MCF 10A (cell line): ENCODE measurements at regions not wholly inside any gene's neighbourhood (a gene's known extent, or its start where the extent isn't known, plus 50 kb on each side); places are given as distances from the start of the nearest gene placed in this dataset.

Experiments used
- BruUV-seq: library from RNA; stranded (reverse); fragments of 400-500 nt; replicated peaks from 2 replicates; lab custom pipeline; 2021; lab: Mats Ljungman, UMichigan
- CTCF ChIA-PET: fragments of 300-600 bp; sonication (Branson Sonifier 250); formaldehyde crosslinking; extraction: SDS; loops from one replicate; lab custom pipeline; 2021; ENCODE audit warnings: antibody characterized with exemption, inconsistent platforms; lab: Yijun Ruan, JAX
- POLR2A ChIA-PET: fragments of 300-600, 350-650 bp; sonication (Branson Sonifier 250); formaldehyde crosslinking; extraction: SDS; loops from one replicate; lab custom pipeline; 2020; ENCODE audit warnings: antibody characterized with exemption, inconsistent platforms; lab: Yijun Ruan, JAX
- DNase-seq: peaks from one replicate; pipeline ENCODE4 v3.0.0-alpha.2; 2018; ENCODE audit not compliant: unreplicated experiment
- H3K27ac Mint-ChIP-seq: one replicate; pipeline ENCODE4 v1.8.0; 2022; ENCODE audit warnings: mild to moderate bottlenecking, low read depth, mixed read lengths; ENCODE audit not compliant: unreplicated experiment
- H3K27me3 Mint-ChIP-seq: one replicate; pipeline ENCODE4 v1.8.0; 2022; ENCODE audit warnings: mixed read lengths; ENCODE audit not compliant: insufficient read depth, unreplicated experiment
- H3K36me3 Mint-ChIP-seq: one replicate; pipeline ENCODE4 v1.8.0; 2022; ENCODE audit warnings: mild to moderate bottlenecking, moderate library complexity, mixed read lengths; ENCODE audit not compliant: insufficient read depth, unreplicated experiment
- H3K4me1 Mint-ChIP-seq: one replicate; pipeline ENCODE4 v1.8.0; 2022; ENCODE audit warnings: mixed read lengths; ENCODE audit not compliant: insufficient read depth, unreplicated experiment
- H3K4me3 Mint-ChIP-seq: one replicate; pipeline ENCODE4 v1.8.0; 2022; ENCODE audit warnings: mild to moderate bottlenecking, moderate library complexity, mixed read lengths; ENCODE audit not compliant: unreplicated experiment
- H3K9me3 Mint-ChIP-seq: one replicate; pipeline ENCODE4 v1.8.0; 2022; ENCODE audit warnings: mixed read lengths; ENCODE audit not compliant: unreplicated experiment
- intact Hi-C: fragments of 100-400 bp; cut with micrococcal nuclease; formaldehyde crosslinking; loops from 2 replicates; pipeline ENCODE4 v1.14.1; 2022
- TF ChIP-seq, protein P1 (sequence below): fragments of 200-600 bp; IDR thresholded peaks from one replicate; pipeline ENCODE4 v1.8.0; 2022; ENCODE audit warnings: antibody characterized with exemption, mild to moderate bottlenecking; ENCODE audit not compliant: unreplicated experiment

DNA sequence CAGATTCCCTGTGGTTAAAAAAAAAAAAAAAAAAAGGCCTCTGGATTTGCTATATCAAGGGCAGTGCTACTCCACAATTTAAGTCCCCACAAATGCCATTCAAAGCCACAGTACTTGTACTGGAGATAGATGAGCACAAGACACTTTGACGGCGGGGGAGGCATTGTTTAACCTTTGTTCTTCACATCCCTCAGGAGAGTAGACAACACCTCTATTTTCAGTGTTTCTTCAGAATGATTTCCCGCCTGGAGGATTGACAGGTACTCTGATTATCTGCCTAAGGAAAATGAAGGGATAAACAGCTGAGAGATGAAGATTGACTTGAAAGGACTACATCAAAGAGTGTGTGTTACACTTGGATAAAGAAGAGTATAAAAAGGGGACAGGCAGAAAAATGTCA is 58.7 kb downstream of the OTOL1 start:
- no peaks in the 10 kb centered on the region for H3K27me3 Mint-ChIP-seq
- H3K36me3 Mint-ChIP-seq, result no peaks in the 10 kb centered on the region
- no peak overlapping the region for H3K4me3 Mint-ChIP-seq
- H3K9me3 Mint-ChIP-seq, result no peaks in the 10 kb centered on the region
- peaks cover under 1% of the 10 kb centered on the region for H3K4me1 Mint-ChIP-seq
- TF ChIP-seq, protein P1, sequence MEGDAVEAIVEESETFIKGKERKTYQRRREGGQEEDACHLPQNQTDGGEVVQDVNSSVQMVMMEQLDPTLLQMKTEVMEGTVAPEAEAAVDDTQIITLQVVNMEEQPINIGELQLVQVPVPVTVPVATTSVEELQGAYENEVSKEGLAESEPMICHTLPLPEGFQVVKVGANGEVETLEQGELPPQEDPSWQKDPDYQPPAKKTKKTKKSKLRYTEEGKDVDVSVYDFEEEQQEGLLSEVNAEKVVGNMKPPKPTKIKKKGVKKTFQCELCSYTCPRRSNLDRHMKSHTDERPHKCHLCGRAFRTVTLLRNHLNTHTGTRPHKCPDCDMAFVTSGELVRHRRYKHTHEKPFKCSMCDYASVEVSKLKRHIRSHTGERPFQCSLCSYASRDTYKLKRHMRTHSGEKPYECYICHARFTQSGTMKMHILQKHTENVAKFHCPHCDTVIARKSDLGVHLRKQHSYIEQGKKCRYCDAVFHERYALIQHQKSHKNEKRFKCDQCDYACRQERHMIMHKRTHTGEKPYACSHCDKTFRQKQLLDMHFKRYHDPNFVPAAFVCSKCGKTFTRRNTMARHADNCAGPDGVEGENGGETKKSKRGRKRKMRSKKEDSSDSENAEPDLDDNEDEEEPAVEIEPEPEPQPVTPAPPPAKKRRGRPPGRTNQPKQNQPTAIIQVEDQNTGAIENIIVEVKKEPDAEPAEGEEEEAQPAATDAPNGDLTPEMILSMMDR, result no peak
- no peak overlapping the region for H3K27ac Mint-ChIP-seq
- BruUV-seq, result no TSS peak
- ChIA-PET CTCF (interaction anchor here (0.6 to 1.4 kb wide), 3 partner anchors 45 to 1460 kb away, joined by 3 to 5 read pairs (median 4); no protein-coding TSS in a partner anchor), POLR2A (no interaction called here)
- intact Hi-C loops, result no loop called here
- no peak for DNase-seq

DNA sequence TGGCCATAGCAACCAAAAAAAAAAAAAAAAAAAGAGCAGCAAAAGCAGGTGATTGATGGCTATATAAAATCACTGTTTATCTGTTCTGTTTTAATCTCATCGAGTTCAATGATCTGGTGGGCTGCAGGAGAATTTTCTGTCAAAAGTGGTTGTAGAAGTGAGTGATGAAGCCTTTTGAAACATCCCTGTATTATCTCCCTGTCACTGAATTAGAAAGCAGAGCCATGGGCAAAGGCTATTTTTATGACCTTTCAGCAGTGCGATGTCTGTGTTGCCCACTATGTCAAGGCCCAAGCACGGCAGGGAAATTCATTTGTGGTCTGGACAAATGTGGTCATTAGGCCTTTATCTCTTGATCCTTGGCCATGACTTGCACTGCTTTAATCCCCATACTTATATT is 59.9 kb downstream of the OTOL1 start:
- Mint-ChIP-seq H3K4me1 (peaks cover 4% of the 10 kb centered on the region), H3K27me3 (no peaks in the 10 kb centered on the region), H3K36me3 (no peaks in the 10 kb centered on the region), H3K9me3 (no peaks in the 10 kb centered on the region), H3K27ac (no peak overlapping the region), H3K4me3 (no peak overlapping the region)
- POLR2A ChIA-PET, result interaction anchor here (0.7 kb wide), 1 partner anchor 673 kb away, joined by 3 read pairs; no protein-coding TSS in a partner anchor
- CTCF ChIA-PET, result interaction anchor here (0.8 to 1.4 kb wide), 2 partner anchors 16 to 47 kb away, joined by 3 read pairs; no protein-coding TSS in a partner anchor
- DNase-seq, result no peak
- no TSS peak for BruUV-seq
- TF ChIP-seq, protein P1, result no peak
- intact Hi-C loops, result no loop called here

DNA sequence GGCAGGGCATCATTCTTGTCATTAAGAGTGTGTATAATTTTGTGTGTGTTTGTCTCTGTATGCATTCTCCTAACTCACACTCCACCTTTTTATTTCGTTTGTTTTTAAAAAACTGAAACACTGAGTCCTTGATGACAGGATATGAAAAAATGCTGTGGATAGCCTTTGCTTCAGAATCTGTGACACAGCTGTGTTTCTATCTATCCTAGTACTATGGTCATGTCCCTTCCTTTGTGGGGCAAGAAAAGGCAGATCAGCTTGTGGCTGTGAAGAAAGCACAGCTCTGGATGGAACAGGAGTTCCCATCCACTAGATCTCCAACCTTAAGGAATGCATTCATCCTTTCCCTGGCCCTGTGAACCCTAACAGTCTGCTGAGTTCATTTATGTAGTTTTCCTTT is 60.3 kb downstream of the OTOL1 start:
- Mint-ChIP-seq H3K4me3 (no peak overlapping the region), H3K36me3 (no peaks in the 10 kb centered on the region), H3K4me1 (peaks cover 4% of the 10 kb centered on the region), H3K27me3 (no peaks in the 10 kb centered on the region), H3K27ac (no peak overlapping the region), H3K9me3 (no peaks in the 10 kb centered on the region)
- CTCF ChIA-PET, result interaction anchor here (0.8 kb wide), 1 partner anchor 15 kb away, joined by 3 read pairs; no protein-coding TSS in a partner anchor
- POLR2A ChIA-PET, result interaction anchor here (0.7 kb wide), 1 partner anchor 672 kb away, joined by 3 read pairs; no protein-coding TSS in a partner anchor
- TF ChIP-seq, protein P1, result no peak
- intact Hi-C loops, result no loop called here
- BruUV-seq, result no TSS peak
- no peak for DNase-seq

DNA sequence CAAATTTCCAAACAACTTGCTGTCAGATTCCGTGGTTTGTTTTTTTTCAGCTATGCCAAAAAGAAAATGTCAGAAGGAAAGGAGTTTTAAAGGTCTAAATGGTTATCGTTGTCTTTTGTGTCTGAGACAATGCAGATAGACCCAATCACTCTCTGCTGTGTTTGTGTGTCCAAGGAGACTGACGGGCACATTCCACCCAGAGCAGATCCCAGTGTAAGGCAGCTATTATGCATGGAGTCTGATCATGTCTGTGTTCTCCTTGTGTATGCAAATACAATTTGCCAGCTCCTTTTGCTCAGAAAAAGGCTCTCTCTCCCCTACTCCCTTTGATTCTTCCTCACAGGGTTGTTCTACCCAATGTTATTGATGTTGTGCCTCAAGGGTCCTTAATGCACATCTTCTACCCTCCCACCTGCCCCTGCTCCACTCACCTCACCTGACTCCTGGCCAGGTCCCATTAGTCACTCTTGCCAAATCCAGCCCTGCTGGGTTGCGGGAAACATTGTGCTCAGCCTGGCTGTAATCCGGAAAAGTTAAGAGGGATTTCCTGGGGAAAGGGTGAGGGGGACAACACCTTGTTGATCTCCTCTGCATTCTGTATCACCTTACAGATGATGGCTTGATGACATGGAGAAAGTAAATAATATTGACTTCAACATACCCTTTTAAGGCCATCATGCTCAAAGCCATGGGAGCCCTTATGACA is 61.0 kb downstream of the OTOL1 start:
- intact Hi-C loops, result no loop called here
- peaks cover 4% of the 10 kb centered on the region for H3K4me1 Mint-ChIP-seq
- no peak overlapping the region for H3K4me3 Mint-ChIP-seq
- H3K27me3 Mint-ChIP-seq, result no peaks in the 10 kb centered on the region
- ChIA-PET CTCF (interaction anchor here (0.6 to 1.5 kb wide), 3 partner anchors 108 to 1898 kb away, joined by 3 to 4 read pairs (median 3); no protein-coding TSS in a partner anchor), POLR2A (interaction anchor here (0.6 to 0.7 kb wide), 2 partner anchors 25 to 672 kb away, joined by 3 to 4 read pairs; no protein-coding TSS in a partner anchor)
- H3K9me3 Mint-ChIP-seq, result no peaks in the 10 kb centered on the region
- BruUV-seq, result no TSS peak
- no peak overlapping the region for H3K27ac Mint-ChIP-seq
- no peaks in the 10 kb centered on the region for H3K36me3 Mint-ChIP-seq
- TF ChIP-seq, protein P1, result no peak
- DNase-seq, result peak; percentile 59
